HG03457 (cell line): ENCODE measurements at regions not wholly inside any gene's neighbourhood (a gene's known extent, or its start where the extent isn't known, plus 50 kb on each side); places are given as distances from the start of the nearest gene placed in this dataset.

Experiments
- ATAC-seq: cut with Tn5 transposase; IDR thresholded peaks from one replicate; pipeline ENCODE4 v1.9.1; 2021; ENCODE audit warnings: moderate number of reproducible peaks; ENCODE audit not compliant: unreplicated experiment

DNA sequence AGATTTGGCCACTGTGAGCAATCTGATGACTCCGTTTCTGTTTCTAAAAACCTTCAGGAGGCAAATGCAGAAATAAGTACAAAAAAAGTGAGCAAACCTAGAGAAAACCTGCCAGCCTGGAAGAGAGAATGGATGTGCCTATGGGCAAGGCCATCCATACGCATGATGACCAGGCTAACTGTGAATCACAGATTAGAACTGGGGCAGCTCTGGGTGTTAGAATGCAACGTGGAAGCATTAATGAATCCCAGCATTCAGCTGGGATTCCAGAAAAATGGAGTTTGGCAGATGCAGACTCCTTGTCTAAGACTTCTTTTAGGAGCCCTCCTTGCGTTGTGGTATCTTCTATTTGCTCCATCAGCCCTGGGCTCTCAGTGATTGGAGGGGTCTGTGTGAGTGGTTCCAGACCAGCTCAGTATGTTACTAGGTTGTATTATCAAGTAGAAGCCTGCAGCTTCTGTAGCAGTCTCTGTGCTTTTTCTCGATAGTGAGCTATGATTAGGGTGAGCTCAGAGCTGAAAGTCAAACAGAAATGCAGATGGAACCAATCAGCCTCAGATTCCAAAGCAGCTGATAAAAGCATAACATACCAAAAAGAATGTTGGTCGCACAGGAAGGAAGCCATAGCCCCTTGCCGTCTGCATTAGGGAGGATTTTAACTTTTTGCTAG lies 154.0 kb downstream of the PSMG1 start:
- ATAC-seq = no peak

DNA sequence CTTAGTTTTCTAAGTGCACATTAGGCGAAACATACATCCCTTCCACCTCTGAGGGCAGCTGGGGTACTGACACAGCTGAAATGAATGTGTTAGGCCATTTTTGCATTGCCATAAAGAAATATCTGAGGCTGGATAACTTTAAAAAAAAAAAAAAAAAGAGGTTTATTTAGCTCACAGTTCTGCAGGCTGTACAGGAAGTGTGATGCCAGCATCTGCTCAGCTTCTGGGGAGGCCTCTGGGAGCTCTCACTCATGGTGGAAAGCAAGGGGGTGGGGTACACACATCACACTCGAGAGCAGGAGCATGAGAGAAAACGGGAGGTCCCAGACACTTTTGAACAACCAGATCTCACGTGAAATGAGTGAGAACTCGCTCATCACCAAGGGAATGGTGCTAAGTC lies 158.1 kb downstream of the PSMG1 start:
- ATAC-seq = no peak

DNA sequence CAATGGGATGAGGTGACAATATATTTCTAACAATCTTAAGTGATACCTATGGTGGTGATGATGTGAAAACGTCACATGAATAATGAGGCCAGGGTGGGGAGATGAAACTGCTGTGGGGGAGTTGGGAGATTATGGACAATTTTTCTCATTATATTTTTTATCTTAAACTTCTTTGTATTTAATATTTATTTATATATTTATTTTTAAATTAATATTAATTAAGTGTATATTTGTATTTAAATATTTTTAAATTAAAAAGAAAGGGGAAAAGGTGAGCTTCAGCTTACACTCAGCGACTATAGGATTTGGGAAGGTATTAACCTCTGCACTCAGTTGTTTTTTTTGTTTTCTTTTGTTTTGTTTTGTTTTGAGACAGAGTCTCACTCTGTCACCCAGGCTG lies 158.7 kb downstream of the PSMG1 start:
- no peak for ATAC-seq

DNA sequence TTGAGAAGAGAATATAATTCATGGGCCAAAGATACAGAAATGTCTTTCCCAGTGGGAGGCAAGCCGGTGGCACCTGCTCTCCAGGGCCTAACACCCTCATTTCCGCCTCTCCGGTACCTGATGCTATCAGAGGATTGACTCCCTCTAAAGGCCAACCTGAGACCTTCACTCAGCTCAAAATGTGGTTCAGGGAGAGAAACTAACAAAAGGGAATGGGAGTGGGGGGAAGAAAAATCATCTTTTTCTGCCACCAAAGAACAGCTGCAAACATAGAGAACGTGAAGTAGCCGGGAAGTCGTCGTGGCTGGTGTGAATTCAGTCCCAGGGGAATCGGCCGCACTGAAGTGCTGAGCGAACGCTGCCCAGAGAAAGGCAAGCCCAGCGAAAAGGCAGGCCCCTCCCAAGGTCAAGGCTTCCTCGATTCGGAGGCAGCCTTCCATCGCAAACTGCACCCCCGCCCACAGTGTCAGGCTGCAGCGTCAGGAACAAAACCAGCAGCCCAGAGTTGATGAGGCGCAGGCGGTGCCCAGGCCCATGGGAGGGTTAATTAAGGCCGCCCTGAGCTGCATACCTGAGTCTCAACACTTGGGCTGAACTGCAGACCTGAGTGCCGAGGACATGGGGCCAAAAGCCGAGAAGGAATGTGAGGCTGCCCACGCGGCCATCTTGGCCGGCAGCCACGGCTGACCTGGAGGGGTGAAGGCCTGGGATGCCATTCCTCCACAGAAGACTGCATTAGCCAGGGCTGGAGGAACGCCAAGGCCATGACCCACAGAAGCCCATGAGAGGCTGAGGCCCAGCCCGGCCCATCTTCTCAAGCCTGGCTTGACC lies 160.2 kb downstream of the PSMG1 start:
- ATAC-seq = no peak

DNA sequence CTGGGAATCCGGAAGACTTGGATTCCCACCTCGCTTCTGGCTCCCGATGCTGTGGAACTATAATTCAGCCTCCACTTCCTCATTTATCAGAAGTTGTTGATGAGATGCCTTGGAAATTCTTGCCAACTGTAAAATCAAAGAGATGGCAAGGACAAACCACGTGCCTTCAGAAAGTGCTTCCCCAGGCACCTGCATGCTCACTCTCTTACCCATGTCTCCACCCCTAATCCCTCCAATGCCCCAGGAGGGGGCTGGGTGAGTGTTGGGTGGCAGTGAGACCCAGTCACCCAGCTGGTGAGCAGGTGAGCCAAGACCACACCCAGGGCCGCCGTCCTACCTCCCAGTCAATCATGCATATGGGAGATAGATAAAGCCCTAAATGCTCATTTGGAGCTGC lies 160.8 kb downstream of the PSMG1 start:
- no peak for ATAC-seq

DNA sequence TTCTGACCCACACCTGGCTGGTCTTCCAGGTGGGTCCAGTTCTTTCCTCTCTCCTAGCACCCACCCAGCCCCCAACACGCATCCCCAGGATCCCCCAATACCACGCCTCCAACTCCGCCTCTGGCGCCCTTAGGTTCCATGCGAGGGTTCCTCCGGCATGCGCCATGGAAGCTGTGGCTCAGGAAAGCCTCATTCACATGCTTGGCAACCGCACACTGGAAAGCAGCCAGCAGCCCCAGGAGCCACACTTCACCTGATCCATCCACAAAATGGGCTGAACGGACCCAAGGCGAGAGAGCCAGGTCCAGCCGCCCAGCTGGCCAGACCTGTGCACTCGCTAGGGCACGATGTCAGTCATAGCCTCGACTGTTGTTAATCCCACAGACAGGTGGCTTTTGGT lies 161.2 kb downstream of the PSMG1 start:
- ATAC-seq = no peak

DNA sequence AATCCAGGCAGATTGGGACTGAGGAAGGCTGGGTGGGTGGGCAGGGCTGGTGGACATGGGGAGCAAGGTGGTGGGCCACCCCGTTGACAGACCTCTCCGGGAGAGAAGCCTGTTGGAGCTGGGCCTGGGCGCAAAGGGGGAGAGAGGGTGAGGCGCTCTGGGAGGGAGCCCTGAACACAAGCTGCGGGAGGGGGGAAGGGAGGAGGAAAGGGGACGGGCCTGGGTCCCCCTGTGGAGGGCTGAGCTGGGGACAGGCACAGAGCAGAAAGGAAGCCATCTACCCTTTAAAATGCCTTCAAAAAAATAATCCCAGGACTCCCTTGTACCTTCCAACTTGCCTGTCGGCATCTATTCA lies 161.8 kb downstream of the PSMG1 start:
- ATAC-seq = no peak

DNA sequence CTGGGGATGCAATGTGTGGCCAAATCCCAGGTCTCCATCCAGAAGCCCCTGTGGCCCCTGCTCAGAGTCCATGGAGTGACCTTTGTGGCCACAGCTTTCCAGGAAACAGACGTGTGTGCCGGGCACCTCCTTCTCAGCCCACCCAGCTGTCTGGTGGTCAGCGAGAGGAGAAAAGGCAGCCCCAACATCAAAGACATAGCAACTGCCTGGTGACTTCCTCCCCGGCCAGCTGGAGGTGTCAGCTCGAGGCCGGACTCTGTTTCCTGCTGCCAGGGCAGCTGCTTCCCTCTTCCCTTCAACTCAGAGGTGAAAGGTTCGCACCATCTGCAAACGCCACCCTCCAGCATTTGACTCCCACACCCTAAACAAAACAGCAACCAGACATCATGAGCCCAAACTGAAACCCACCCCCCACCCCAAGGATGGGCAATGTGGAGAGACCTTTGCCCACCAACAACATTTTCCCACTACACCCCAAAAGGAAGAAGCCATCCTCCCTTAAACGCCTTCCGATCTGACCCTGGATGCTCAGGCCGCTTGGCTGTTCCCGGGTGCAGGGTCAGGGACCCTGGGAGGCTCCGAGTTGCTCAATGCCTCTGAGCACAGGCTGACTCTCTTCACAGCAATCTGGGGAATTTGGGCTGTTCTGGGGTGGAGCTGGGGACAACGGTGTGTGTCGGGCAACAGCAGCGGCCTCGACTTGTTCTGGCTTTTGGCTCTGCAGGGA lies 162.3 kb downstream of the PSMG1 start:
- ATAC-seq = no peak

DNA sequence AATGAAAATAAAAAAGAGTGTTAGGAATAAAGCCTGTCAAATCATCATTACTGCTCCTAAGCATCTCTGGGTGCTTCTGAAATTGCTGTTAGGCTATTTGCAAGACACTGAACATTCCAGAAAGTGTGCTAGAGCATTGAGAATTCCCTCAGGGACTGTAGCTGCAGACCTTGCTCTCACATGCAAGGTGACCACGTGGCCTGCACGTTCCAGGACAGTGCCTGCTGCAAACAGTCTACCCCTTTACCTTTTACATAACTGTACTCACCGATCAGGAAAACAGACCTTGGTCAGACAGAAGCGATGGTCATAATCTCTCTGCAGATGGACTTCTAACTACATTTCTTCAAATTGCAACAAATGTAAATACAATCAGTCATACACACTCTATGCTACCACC lies 164.5 kb downstream of the PSMG1 start:
- ATAC-seq = no peak

DNA sequence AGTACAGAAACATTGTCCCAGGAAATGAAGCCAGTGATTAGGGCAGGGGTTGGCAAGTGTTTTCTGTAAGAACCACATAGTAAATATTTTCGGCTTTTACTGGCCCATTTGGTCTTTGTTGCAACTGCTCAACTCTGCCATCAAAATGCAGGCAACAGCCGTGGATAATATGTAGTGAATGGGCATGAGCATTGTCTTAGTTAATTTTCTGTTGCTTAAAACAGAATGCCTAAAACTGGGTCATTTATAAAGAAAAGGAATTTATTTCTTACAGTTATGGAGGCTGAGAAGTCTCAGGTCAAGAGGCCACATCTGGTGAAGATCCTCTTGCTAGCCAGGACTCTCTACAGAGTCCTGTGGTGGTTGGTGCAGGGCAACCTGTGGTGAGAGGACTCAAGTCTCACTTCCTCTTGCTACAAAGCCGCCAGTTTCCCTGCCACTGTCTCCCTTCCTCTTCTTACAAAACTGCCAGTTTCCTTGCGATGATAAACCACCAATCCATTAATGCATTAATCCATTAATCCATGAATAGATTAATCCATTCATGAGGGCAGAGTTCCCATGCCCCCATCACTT lies 166.4 kb downstream of the PSMG1 start:
- peak; percentile 87 for ATAC-seq

DNA sequence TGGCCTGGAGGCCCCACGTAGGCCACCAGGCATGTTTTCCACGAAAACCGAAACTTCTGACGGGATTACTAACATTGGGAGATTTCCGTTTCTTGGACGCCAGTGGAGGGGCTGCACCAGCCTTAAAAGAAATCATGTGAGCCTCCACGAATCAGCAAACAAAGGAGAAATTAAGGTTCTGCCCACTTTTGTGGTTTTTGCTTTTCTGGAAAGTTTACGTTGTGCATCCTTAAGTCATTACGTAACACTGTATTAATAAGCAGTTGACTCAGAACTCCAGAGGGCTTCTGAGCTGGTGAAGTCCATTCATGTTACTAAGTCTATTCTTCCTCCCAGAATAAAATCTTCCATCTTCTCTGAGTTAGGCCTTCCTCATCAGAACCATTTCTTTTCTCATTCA lies 168.5 kb downstream of the PSMG1 start:
- ATAC-seq = no peak

DNA sequence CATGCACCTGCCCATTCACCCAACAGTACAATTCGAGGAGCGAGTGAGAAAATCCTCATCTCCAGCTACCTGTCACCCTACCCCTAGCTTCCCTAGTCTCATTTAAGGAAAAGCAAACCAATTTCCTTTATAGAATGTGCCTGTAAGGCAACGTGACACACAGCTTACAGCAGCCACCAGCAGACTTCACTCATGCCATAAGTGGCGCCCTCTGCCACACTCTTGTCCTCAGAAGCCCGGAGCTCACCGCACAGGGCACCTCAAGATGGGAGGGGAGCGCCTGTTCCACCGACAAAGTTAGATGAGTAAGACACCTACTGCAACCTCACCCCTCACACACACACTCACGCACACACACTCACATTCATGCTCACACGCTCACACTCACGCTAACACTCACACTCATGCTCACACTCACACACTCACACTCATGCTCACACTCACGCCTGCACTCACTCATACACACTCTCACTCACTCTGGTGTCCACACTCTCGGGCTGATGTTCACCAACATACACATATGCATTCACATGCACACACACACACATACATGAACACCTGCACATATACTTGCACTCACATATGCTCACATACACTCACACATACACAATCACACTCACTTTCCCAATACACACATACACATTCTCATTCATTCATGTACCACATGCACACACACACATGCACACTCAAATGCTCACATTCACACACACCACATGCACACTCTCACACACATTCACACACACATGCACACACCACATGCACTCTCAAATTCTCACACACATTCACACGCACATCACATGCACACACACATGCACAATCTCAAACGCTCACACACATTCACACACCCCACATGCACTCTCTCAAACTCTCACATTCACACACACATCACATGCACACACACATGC lies 170.7 kb downstream of the PSMG1 start:
- ATAC-seq = no peak

DNA sequence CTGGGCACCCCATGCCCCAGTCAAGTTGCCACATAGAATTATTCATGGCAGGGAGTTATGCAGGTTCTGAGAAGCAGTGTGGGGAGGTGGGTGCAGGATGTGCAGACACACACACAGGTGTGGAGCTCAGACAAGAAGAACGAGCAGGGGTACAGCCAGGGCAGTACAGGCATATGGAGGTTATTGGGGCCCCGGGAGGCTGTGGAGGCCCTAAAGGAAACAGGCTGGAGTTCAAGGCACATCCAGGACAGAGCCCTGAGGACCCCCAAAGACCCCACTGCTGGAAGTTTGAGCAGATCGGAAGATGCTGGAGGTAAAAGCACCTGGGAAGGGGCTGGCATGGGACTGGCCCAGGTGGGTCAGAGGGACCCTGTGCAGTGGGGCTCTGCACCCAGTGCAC lies 171.3 kb downstream of the PSMG1 start:
- ATAC-seq = no peak

DNA sequence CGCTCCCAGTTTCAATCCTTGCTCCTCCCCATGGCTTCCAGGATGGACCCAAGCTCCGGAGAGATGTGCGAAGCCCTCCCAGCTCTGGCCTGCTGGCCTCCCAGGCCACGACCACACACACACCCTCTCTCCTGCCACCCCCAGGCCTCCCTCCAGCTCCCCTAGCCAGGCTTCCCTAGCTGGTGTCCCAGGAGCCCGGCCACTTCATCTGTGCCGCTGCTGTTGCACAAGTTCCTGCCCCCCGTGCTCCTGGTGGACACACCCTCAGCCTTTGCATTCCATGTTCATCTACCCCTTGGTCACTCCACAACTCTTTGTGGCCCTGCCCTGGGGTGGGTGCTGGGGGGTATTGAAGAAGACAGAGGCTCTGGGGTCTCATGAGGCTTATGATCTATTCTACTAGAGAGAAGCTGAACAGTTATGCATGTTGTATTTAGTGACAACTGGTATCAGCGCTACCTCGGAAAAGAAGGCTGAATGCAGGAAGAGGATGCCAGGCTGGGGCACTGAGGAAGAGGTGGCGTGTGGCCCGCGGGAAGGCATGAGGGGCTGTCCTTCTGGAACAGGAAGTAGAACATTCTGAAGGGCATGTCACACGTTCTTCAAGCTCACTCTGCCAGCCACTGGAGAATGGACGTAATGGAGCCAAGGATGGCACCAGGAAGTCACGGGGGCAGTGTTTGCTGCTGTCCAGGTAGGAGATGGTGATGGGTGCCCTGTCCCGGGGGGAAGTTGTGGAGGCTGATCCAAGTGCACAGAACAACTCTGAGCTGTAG lies 172.4 kb downstream of the PSMG1 start:
- no peak for ATAC-seq

DNA sequence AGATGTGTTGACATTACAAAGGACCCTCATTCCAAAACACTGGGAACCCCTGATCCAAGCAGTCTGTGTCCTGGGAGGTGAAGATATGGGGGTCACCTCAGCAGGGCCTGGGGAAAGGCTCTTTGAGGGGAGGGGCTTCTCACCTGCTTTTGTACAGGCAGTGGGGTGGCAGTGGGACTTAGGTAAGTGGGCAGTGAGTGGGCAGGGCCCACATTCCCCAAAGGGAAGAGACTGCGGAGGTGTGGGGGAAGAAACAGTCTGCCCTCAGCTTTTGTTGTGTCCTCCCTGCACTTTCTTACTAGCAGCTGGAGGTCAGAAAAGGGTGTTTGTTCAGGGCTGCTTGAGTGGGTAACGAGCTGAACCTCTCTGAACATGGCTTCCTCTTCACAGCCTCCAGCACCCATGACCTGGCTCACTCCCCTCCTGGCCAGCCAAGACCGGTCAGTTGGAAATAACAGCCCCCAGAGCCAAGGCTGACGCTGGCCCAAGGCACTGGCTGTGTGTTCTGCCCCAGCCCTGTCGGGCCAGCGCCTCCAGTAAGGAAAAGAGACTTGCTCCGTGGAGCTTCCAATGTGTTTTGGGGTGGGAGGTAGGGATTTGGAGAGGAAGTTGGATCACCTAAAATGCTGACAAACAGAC lies 173.5 kb downstream of the PSMG1 start:
- ATAC-seq = no peak

DNA sequence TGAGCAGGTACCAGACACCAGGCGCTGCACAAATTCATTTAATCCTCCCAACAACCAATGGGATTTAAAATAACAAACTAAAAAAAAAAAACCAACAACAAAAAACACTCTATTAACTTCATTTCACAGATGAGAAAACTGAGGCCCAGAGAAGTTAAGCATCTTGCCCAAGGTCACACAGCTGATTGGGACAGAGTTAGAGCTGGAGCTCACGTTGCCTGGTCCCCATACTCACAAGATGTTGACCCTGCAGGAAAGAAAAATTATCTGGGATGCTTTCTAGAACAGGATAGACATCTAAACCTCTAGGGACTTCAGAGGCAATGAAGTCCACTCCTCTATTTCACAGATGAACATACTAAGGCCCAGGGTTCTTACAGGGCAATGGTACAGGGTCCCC lies 175.3 kb downstream of the PSMG1 start:
- ATAC-seq = no peak

DNA sequence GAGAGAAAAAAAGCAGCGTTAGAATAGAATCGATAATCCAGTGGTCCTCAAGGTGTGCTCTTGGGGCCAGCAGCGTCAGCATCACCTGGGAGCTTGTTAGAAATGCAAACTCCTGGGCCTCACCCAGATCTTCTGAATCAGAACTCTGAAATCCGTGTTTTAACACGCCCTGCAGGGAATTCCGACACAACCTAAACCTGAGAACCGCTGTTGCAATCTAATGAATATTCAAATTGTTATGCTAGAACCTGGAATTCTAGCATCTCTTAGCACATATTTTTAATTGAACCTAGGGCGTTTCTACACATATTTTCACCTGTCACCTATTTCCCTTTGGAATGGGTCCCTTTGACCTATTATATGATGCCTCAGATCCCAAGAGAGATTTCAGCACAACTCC lies 175.7 kb downstream of the PSMG1 start:
- ATAC-seq = no peak

DNA sequence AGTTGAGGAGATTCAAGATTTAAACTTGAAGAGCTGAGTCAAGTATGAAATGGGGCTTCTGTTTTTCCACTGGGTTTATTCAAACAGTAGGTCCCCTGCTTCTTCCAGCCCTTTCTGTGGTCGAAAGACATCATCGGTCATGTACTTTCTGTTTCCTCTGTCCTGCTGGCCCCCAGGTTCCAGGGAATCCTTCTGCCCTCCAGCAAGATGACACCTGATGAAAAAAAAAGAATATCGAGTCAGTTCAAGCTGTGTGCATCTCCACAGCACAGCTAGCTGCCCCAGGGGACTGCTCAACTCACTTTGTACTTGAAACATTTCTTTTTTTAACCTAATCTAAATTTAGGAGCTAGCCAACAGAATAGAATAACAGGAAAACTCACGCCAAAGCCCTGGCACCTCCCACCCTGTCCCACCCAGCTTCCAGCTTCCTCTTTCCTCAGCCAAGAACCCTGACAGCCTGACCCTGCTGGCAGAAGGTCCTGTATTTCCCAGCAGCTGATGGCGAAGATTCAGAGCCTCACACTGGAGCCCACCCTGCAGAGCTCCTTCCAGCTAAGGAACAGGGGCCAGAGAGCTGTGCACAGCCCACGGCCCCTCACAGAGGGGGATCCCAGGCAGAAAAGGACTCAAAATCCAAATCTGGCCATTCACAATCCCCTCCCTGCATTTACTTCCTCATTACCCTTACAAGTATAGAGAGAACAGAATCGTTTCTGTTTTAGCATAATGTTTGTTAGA lies 176.5 kb downstream of the PSMG1 start:
- ATAC-seq = no peak

DNA sequence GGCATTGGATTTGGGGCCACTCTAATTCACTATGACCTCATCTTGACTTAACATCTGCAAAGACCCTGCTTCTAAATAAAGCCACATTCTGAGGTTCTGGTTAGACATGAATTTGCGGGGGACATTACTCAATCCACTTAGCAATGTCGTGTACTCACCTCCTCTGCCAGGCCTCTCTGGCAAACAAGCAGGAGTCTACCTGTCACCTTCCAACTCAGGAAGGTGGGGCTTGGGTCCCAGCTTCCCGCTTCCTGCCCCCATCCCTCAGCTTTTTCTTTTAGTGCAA lies 177.8 kb downstream of the PSMG1 start:
- no peak for ATAC-seq
